Mesenchymal stem cell (in vitro differentiated cells and primary cell): ENCODE measurements at regions not wholly inside any gene's neighbourhood (a gene's known extent, or its start where the extent isn't known, plus 50 kb on each side); places are given as distances from the start of the nearest gene placed in this dataset.
A peak's percentile ranks its signal among the peaks of the same experiment; 100 is the strongest.

Source experiments
- DNase-seq: peaks from one replicate; pipeline ENCODE4 v3.0.0-alpha.2; 2013
- H2AFZ ChIP-seq: one replicate; pipeline ENCODE4 v1.6.1; 2013; ENCODE audit warnings: low read depth, mild to moderate bottlenecking, control low read depth, inconsistent platforms, low read length, moderate library complexity
- H2AK5ac ChIP-seq: 2 replicates; pipeline ENCODE4 v1.6.1; 2013; ENCODE audit warnings: low read length, moderate library complexity, mild to moderate bottlenecking, inconsistent platforms; ENCODE audit not compliant: severe bottlenecking
- H2BK120ac ChIP-seq: one replicate; pipeline ENCODE4 v1.6.1; 2013; ENCODE audit warnings: low read depth, mild to moderate bottlenecking, inconsistent platforms, low read length, moderate library complexity
- H2BK12ac ChIP-seq, 2 experiments: one replicate each; pipeline ENCODE4 v1.6.1; 2013; ENCODE audit warnings: inconsistent platforms in 2 of 2, low read length in 2 of 2, mild to moderate bottlenecking in 2 of 2, moderate library complexity in 2 of 2, control low read depth in 1 of 2
- H2BK15ac ChIP-seq: one replicate; pipeline ENCODE4 v1.6.1; 2013; ENCODE audit warnings: mild to moderate bottlenecking, low read depth, inconsistent platforms; ENCODE audit not compliant: poor library complexity, severe bottlenecking
- H2BK5ac ChIP-seq: 2 replicates; pipeline ENCODE4 v1.6.1; 2013; ENCODE audit warnings: low read depth, mild to moderate bottlenecking, low read length, control low read depth, inconsistent platforms; ENCODE audit not compliant: poor library complexity, severe bottlenecking
- H3K14ac ChIP-seq, 2 experiments: one replicate each; pipeline ENCODE4 v1.6.1; 2013; ENCODE audit warnings: inconsistent platforms in 2 of 2, low read length in 2 of 2, control low read depth in 1 of 2, mild to moderate bottlenecking in 1 of 2, moderate library complexity in 1 of 2
- H3K18ac ChIP-seq, 2 experiments: one replicate each; pipeline ENCODE4 v1.6.1; 2013; ENCODE audit warnings: inconsistent platforms in 2 of 2, low read length in 2 of 2, control low read depth in 1 of 2, low read depth in 1 of 2, mild to moderate bottlenecking in 1 of 2
- H3K23ac ChIP-seq, 2 experiments: one replicate each; pipeline ENCODE4 v1.6.1; 2013; ENCODE audit warnings: inconsistent platforms in 2 of 2, low read length in 2 of 2, mild to moderate bottlenecking in 2 of 2, moderate library complexity in 2 of 2, control low read depth in 1 of 2
- H3K27ac ChIP-seq: 2 replicates; pipeline ENCODE4 v1.5.1; 2013; ENCODE audit warnings: mild to moderate bottlenecking, moderate library complexity, low read length, control low read depth, inconsistent platforms; ENCODE audit not compliant: poor library complexity, severe bottlenecking
- H3K27me3 ChIP-seq, 2 experiments: 2 replicates each; pipeline versions ENCODE4 v1.6.1 to v1.7.0; 2013; ENCODE audit warnings: low read length in 2 of 2, mild to moderate bottlenecking in 2 of 2, moderate library complexity in 2 of 2, control low read depth in 1 of 2, inconsistent platforms in 1 of 2; ENCODE audit not compliant: control insufficient read depth in 1 of 2, insufficient read depth in 1 of 2
- H3K36me3 ChIP-seq, 2 experiments: 2 replicates each; pipeline versions ENCODE4 v1.6.1 to v1.7.0; 2013; ENCODE audit warnings: low read length in 2 of 2, control low read depth in 1 of 2, inconsistent platforms in 1 of 2, low read depth in 1 of 2, mild to moderate bottlenecking in 1 of 2; ENCODE audit not compliant: insufficient read depth in 2 of 2, control insufficient read depth in 1 of 2
- H3K4ac ChIP-seq, 2 experiments: one replicate each; pipeline ENCODE4 v1.6.1; 2013; ENCODE audit warnings: inconsistent platforms in 2 of 2, low read length in 2 of 2, mild to moderate bottlenecking in 2 of 2, moderate library complexity in 2 of 2, control low read depth in 1 of 2, low read depth in 1 of 2
- H3K4me1 ChIP-seq: 2 replicates; pipeline ENCODE4 v1.6.1; 2013; ENCODE audit warnings: low read depth, low read length, control low read depth; ENCODE audit not compliant: control insufficient read depth, insufficient read depth
- H3K4me2 ChIP-seq: 2 replicates; pipeline ENCODE4 v1.6.1; 2013; ENCODE audit warnings: low read length, mild to moderate bottlenecking, inconsistent platforms; ENCODE audit not compliant: poor library complexity, severe bottlenecking
- H3K4me3 ChIP-seq, 2 experiments: 2 replicates each; pipeline versions ENCODE4 v1.5.1 to v1.7.0; 2013; ENCODE audit warnings: low read length in 2 of 2, mild to moderate bottlenecking in 2 of 2, control low read depth in 1 of 2, low read depth in 1 of 2; ENCODE audit not compliant: insufficient read depth in 1 of 2
- H3K79me1 ChIP-seq: replicated peaks from 2 replicates; pipeline ENCODE4 v1.6.1; 2013; ENCODE audit warnings: mild to moderate bottlenecking, control low read depth, low read length, inconsistent platforms; ENCODE audit not compliant: poor library complexity, severe bottlenecking
- H3K9ac ChIP-seq: 2 replicates; pipeline ENCODE4 v1.7.0; 2013; ENCODE audit warnings: mild to moderate bottlenecking, low read length, moderate library complexity
- H3K9me3 ChIP-seq: 2 replicates; pipeline ENCODE4 v1.7.0; 2013; ENCODE audit warnings: mild to moderate bottlenecking, low read length; ENCODE audit not compliant: control insufficient read depth
- H4K8ac ChIP-seq: one replicate; pipeline ENCODE4 v1.6.1; 2013; ENCODE audit warnings: inconsistent platforms, mild to moderate bottlenecking, low read length, moderate library complexity
- H4K91ac ChIP-seq: one replicate; pipeline ENCODE4 v1.6.1; 2013; ENCODE audit warnings: mild to moderate bottlenecking, low read length, inconsistent platforms
- WGBS: methylation state at CpG from one replicate; pipeline ENCODE4 v1.1.7; 2013; ENCODE audit warnings: mixed read lengths; 5-methylcytosine and 5-hydroxymethylcytosine counted together

DNA sequence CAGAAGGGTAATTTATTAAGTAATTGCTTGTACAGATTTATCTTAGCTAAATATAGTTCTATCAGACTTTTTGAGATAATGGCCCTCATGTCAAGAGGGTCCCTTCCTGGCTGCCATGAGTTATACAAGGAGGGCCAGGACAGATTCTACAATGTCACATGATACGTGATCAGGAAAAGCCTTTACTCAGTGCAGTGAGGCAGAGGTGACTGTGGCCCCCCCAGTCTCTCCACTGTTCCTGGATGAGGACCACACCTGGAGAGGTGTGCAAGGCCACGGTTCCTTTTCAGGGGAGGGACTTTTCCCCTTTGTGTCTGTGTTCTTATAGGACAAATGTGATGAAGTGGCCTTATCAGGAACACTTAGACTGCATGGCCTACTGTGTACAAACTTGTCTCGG lies 54.3 kb upstream of the LRCH1 start:
- H2AFZ ChIP-seq: no peak overlapping the region
- H4K8ac ChIP-seq: no peak overlapping the region
- no peak overlapping the region for H2BK12ac ChIP-seq
- no peak overlapping the region for H3K4me2 ChIP-seq
- H3K9ac ChIP-seq: no peak overlapping the region
- peaks cover 1% of the 10 kb centered on the region for H3K4me1 ChIP-seq
- H3K36me3 ChIP-seq: no peaks in the 10 kb centered on the region
- WGBS: 86% methylated on average over 3 of the region's 3 CpGs
- no peak overlapping the region for H4K91ac ChIP-seq
- H3K27me3 ChIP-seq: no peaks in the 10 kb centered on the region
- H2BK120ac ChIP-seq: no peak overlapping the region
- no peak overlapping the region for H2AK5ac ChIP-seq
- no peak overlapping the region for H3K18ac ChIP-seq
- H2BK15ac ChIP-seq: no peak overlapping the region
- no peak for DNase-seq
- no peaks in the 10 kb centered on the region for H3K9me3 ChIP-seq
- no peak overlapping the region for H3K4me3 ChIP-seq
- no peak overlapping the region for H2BK5ac ChIP-seq
- H3K4ac ChIP-seq: no peak overlapping the region
- no peaks in the 10 kb centered on the region for H3K79me1 ChIP-seq
- H3K14ac ChIP-seq: no peak overlapping the region
- H3K23ac ChIP-seq: no peak overlapping the region
- H3K27ac ChIP-seq: no peak overlapping the region

- WGBS: 88% methylated on average over 1 of the region's 4 CpGs
- no peak for DNase-seq
- Histone ChIP-seq H3K27me3 (no peaks in the 10 kb centered on the region), H2BK120ac (no peak overlapping the region), H4K91ac (no peak overlapping the region), H3K9ac (peak overlapping the region; percentile 40), H3K14ac (no peak overlapping the region), H3K4me2 (no peak overlapping the region), H2AK5ac (no peak overlapping the region), H3K23ac (no peak overlapping the region), H2BK5ac (no peak overlapping the region), H2AFZ (no peak overlapping the region), H3K9me3 (no peaks in the 10 kb centered on the region), H3K4ac (no peak overlapping the region), H3K4me3 (peak overlapping the region in 1 of 2 experiments; percentile 31), H3K4me1 (peaks cover 1% of the 10 kb centered on the region), H3K27ac (no peak overlapping the region), H2BK15ac (no peak overlapping the region), H3K36me3 (no peaks in the 10 kb centered on the region), H3K18ac (no peak overlapping the region), H2BK12ac (no peak overlapping the region), H3K79me1 (no peaks in the 10 kb centered on the region), H4K8ac (no peak overlapping the region)
Observed at GRCh38 chr13:46496086-46496485, 56.9 kb upstream of the LRCH1 start.

DNA sequence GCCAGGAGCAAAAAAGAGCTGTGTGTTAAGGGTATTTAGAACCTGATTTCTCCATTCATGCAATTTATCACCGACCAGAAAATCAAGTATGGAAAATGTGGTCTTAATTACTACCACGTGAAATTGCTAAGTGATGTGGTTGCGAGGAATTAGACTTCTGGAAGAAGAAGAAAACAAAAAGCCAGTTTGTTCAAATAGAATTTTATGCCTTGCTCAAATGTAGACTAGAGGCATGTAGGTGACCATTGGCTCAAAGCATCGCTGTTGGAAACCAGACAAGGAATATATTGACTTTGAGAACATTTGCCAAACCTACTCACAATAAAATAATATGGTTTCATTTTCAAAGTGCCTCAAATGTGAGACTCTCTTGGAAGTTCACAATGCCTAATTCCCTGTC lies 57.3 kb upstream of the LRCH1 start:
- no peak overlapping the region for H2AFZ ChIP-seq
- no peak overlapping the region for H3K18ac ChIP-seq
- peak overlapping the region; percentile 40 for H3K9ac ChIP-seq
- no peak overlapping the region for H4K91ac ChIP-seq
- no peak overlapping the region for H2BK12ac ChIP-seq
- no peaks in the 10 kb centered on the region for H3K9me3 ChIP-seq
- H3K36me3 ChIP-seq: no peaks in the 10 kb centered on the region
- no peak overlapping the region for H3K23ac ChIP-seq
- H3K27ac ChIP-seq: no peak overlapping the region
- H3K14ac ChIP-seq: no peak overlapping the region
- no peak overlapping the region for H4K8ac ChIP-seq
- no peak overlapping the region for H2BK5ac ChIP-seq
- no peak overlapping the region for H2BK120ac ChIP-seq
- no peak overlapping the region for H2BK15ac ChIP-seq
- H3K4me3 ChIP-seq: peak overlapping the region in 1 of 2 experiments; percentile 31
- no peak overlapping the region for H2AK5ac ChIP-seq
- peaks cover 1% of the 10 kb centered on the region for H3K4me1 ChIP-seq
- H3K4me2 ChIP-seq: no peak overlapping the region
- H3K27me3 ChIP-seq: no peaks in the 10 kb centered on the region
- no peak overlapping the region for H3K4ac ChIP-seq
- 78% methylated on average over 3 of the region's 4 CpGs for WGBS
- no peak for DNase-seq
- H3K79me1 ChIP-seq: no peaks in the 10 kb centered on the region

DNA sequence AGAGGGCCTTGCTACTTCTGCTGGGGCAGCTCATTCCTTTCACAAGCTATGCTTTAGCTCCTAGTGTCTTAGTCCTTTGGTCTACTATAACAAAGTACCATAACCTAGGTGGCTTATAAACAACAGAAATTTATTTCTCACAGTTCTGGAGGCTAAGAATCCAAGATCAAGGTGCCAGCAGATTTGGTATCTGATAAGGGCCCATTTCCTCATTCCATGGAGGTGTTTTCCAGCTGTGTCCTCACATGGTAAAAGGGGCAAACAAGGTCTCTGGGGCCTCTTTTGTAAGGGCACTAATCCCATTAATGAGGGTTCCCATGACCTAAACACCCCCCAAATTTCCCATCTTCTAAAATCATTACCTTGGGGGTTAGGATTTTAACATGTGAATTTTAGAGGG lies 57.9 kb upstream of the LRCH1 start:
- no peak overlapping the region for H3K4me3 ChIP-seq

More for the DNA sequence above, 57.9 kb upstream of the LRCH1 start:
- Histone ChIP-seq H3K4me2 (no peak overlapping the region), H3K4me1 (peaks cover 1% of the 10 kb centered on the region), H3K9ac (peak overlapping the region; percentile 40), H3K36me3 (no peaks in the 10 kb centered on the region), H3K79me1 (no peaks in the 10 kb centered on the region), H3K9me3 (no peaks in the 10 kb centered on the region), H3K27me3 (no peaks in the 10 kb centered on the region), H3K27ac (no peak overlapping the region), H2AK5ac (no peak overlapping the region), H4K8ac (no peak overlapping the region), H2BK120ac (no peak overlapping the region), H3K4ac (no peak overlapping the region), H3K23ac (no peak overlapping the region), H2BK12ac (no peak overlapping the region), H3K18ac (no peak overlapping the region), H3K14ac (no peak overlapping the region), H2BK5ac (no peak overlapping the region), H2BK15ac (no peak overlapping the region), H2AFZ (no peak overlapping the region), H4K91ac (no peak overlapping the region)
- no peak for DNase-seq
